ENCODE measurements at regions not wholly inside any gene's neighbourhood (a gene's known extent, or its start where the extent isn't known, plus 50 kb on each side); places are given as distances from the start of the nearest gene placed in this dataset.

- no peak for DNase-seq (ENCODE audit: low read depth in 4 of 4, low spot score in 3 of 4)
These were observed 1017.5 kb upstream of the TMEM132C start for GRCh38 chr12:127249428-127249827.

- DNase-seq (ENCODE audit: low read depth in 4 of 4, low spot score in 3 of 4): no peak
These were observed 1013.1 kb upstream of the TMEM132C start for GRCh38 chr12:127253797-127254327.

DNA sequence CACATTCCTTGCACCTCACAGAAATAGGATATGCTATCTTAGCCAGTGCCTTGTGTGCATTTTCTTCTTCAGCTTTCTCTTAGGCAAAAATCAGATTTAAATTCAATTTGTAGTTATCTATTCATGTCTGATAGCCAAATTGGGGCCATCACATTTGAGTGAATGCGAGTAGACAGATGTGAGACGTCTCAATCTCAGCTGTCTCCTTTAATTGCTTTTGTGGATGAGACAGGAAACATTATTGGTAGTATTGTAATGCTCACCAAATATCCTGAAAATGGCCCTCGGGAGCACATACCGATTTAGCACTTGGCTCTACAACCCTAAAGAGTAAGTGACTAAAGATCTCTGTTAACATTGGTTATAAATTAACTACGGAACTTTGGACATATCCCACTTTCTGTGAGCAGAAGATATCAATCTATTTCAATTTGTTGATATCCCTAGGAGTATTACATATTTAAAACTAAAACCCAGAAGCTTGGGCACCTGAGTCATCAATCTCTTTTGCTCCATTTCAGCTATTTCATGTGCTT, 1012.5 kb upstream of the TMEM132C start:
- no peak for DNase-seq (ENCODE audit: low read depth in 4 of 4, low spot score in 3 of 4)

DNA sequence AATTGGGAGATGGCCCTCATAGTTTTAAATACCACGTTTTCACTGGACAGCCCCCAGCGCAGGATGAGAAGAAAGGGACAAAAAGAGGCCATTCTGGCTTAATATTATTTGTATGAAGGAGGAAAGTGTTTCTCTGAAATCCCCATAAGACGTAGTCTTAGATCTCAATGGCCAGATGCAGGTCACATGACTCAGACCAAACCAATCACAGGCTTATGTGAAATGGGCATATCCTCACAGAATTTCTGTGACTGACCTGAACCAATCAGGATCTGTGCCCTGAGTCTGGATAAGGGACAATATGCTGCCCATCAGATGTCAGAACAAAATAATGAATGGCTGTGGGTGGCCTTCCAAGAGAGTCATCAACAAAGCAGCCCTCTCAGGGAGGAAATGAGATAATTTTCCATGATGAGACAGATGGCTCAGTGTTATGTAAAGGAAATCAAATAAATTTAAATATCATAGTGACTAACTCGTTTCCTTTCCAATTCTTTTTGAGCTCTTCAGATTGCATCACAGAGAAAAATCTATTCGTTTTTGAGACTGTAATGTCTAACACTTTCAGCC, 1009.5 kb upstream of the TMEM132C start:
- DNase-seq (ENCODE audit: low read depth in 4 of 4, low spot score in 3 of 4): no peak

- DNase-seq (ENCODE audit: low read depth in 4 of 4, low spot score in 3 of 4): no peak
These were observed 1006.4 kb upstream of the TMEM132C start for GRCh38 chr12:127260531-127260930.

GRCh38 chr12:127260999-127261398, 1006.0 kb upstream of the TMEM132C start:
- DNase-seq (ENCODE audit: low read depth in 4 of 4, low spot score in 3 of 4): no peak

DNA sequence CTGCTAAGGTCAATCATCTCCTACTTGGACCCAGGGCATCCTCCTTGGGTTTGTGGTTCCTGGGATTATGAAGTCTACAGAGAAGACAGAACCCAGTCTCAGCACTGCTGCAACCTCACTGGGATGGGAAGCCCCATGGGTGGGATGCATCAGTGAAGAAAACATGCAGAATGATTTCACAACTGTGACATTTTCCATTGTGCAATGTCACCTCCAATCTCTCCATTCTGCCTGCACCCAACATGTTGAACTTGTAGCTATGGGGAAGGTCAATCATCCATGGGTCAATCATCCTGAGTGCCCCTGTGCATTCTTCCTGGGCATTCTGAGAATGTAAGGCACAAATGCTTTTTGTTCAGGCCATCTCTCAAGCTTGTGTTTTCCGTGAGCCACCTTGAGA, 1004.4 kb upstream of the TMEM132C start:
- DNase-seq (ENCODE audit: low read depth in 4 of 4, low spot score in 3 of 4): no peak

DNA sequence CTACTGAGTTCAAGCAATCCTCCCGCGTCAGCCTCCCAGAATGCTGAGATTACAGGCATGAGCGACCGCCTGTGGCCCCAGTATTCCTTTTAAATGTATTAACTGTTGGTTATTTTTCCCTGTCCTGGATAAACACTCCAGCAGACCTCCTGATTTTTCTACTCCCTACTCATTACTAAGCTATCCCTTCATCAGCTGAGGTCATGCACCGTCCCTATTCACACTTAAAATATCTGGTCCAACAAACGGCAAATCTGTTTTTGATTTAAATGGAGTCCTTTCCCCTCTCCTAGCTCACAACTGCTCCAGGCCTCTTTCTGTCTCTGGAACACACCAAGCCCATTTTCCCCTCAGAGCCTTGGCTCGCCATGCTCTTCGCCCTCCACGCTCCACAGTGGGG, 1003.3 kb upstream of the TMEM132C start:
- no peak for DNase-seq (ENCODE audit: low read depth in 4 of 4, low spot score in 3 of 4)

DNA sequence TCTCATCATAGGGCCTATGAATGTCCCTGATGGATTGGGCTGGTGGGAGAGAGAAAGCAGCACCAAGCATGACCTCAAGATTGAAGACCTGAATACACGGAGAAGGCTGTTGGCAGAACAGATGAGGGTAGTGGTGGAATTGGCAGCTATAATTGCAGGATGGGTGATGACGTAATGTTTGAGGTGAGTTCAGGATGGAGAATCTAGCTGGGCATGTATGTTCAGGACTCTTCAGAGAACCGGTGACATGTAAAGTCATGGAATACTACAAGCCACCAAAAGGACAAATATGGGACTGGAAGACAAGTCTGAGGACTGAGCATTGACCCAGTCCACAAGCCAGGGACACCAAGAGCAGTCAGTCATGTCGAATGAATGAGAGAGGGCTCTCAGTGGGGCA, 999.8 kb upstream of the TMEM132C start:
- no peak for DNase-seq (ENCODE audit: low read depth in 4 of 4, low spot score in 3 of 4)

DNA sequence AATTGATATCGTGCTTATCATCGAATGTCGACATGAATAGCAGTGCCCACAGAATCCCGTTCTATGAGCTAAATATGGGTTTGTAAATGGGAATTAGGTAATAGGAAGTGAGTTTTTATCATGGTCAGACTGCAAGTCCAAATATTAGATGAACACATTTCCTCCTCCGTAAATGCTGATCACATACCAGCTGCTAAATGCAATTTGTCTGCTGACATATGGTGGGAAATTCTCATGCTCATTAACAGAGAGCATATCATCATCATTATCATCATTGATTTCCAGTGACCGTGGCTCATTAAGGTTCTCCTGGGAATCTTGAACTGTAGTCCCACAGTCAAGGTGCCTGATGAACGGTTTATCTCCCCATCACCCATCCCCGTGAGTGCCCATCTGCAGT, 998.8 kb upstream of the TMEM132C start:
- no peak for DNase-seq (ENCODE audit: low read depth in 4 of 4, low spot score in 3 of 4)

DNA sequence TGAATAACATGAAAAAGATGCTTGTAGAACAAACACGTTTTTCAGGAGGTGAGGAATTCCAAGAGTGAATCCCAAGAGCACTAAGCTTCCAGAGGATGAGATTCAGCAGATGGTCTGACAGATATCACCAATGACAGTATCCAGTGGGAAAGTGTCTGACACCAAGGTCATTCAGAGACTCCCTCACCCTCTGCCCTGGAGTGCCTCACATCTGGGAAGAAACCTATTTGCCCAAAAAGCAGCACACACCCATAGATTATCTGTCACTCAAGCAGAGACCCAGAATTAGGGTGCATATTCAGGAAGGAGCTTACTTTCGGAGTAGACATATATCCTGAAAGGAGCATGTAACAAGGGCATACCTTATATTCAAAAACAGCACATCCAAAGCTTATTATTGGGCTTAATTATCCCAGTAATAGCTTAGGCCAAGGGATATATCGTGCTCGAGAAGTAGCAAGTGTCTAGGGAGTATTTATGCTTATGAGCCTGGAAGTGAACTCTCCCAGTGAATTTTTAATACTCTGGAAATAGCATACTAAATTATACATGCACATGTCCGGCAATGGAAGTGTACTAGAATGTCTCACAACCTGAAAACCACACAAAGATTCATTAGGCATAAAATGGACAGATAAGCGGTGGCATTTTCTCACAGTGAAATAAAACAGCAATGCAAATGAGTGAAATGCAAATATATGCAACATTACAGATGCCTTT, 998.1 kb upstream of the TMEM132C start:
- DNase-seq (ENCODE audit: low read depth in 4 of 4, low spot score in 3 of 4): no peak

- no peak for DNase-seq (ENCODE audit: low read depth in 4 of 4, low spot score in 3 of 4)
These were observed 996.8 kb upstream of the TMEM132C start for GRCh38 chr12:127270193-127270592.

DNA sequence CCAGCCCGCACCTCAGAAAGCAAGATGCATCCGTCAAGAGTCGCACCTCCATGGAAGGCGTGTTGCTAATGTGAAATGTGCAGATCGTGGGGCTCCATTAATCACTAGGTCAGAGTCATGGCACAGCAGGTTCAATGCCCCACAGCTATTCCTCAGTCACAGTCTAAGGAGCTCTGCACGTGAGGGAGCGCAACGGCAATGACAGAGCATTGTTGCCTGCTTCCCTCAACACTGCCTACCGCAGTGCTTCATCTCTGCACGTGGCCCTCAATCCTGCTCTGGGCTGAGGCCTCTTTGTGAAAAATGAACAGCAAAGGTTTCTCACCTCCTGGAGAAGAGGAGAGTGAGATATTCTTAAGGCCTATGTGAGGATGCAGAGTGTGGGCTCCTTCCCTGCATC, 995.2 kb upstream of the TMEM132C start:
- DNase-seq (ENCODE audit: low read depth in 4 of 4, low spot score in 3 of 4): no peak

GRCh38 chr12:127272864-127273263, 994.1 kb upstream of the TMEM132C start:
- DNase-seq (ENCODE audit: low read depth in 4 of 4, low spot score in 3 of 4): no peak

GRCh38 chr12:127273626-127274025, 993.3 kb upstream of the TMEM132C start:
- no peak for DNase-seq (ENCODE audit: low read depth in 4 of 4, low spot score in 3 of 4)

- no peak for DNase-seq (ENCODE audit: low read depth in 4 of 4, low spot score in 3 of 4)
These were observed 991.6 kb upstream of the TMEM132C start for GRCh38 chr12:127275416-127275815.

- no peak for DNase-seq (ENCODE audit: low read depth in 4 of 4, low spot score in 3 of 4)
These were observed 989.1 kb upstream of the TMEM132C start for GRCh38 chr12:127277882-127278281.

DNA sequence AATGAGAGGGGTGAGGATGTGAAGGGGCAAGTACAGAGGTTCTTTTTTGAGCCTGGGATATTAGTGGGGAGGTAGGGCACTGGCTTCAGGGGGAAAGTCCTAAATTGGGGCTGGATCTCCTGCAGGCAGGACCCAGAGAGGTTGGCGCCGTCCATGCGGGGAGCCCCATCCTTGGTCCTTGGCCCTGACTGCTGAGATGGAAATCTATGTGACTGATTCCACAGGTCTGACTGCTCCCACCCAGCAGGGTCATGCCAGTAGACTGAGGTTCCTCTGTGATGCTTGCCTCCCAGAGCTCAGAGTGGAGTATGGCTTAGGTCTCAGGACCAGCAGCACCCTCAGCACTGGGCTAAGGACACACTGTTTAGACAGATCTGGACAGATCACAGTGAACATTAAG, 988.6 kb upstream of the TMEM132C start:
- DNase-seq (ENCODE audit: low read depth in 4 of 4, low spot score in 3 of 4): no peak

- DNase-seq (ENCODE audit: low read depth in 4 of 4, low spot score in 3 of 4): peak in 1 of 4 donors; percentile 25
These were observed 986.3 kb upstream of the TMEM132C start for GRCh38 chr12:127280393-127281275.

DNA sequence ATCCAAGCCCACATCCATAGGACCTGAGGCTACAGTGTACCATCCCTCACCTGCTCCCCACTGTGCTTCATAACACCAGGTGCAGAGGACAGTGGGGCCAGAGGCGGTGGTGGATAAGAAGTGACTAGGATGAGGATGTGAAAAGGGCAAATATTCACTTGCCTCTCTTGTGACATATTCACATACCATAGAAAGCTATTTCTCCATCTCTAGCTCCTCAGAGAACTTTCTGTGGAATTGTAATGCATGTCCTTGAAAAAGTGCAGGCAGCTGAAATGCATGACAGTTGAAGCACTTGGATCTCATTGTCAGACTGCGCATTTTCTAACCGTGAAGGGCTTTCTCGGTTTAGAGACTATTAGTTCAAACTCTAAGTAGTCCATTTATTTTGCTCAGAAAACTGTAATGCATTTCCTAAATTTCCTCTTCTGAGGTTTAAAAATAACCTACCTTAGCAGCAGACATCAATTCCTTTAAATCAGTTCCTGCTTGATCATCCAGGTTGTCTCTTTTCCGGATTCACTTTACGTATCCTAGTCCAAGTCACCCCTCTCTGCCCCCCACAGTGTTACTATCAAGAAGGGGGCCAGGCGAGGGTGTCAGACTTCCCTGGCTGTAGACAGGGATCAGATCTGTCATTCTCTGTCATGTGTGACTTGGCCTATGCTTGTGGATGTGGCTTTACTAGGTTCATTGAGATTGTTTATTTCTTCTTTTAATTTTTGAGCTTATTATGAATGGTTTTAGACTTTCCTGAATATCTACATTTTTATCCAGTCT, 984.0 kb upstream of the TMEM132C start:
- DNase-seq (ENCODE audit: low read depth in 4 of 4, low spot score in 3 of 4): no peak

Measured in right renal pelvis (tissue), 4 donors.